GM10248 (cell line): ENCODE measurements at regions not wholly inside any gene's neighbourhood (a gene's known extent, or its start where the extent isn't known, plus 50 kb on each side); places are given as distances from the start of the nearest gene placed in this dataset.

Experiments
- CTCF ChIA-PET: fragments of 300-600 bp; sonication (Branson Sonifier 250); formaldehyde crosslinking; extraction: SDS; loops from one replicate; lab custom pipeline; 2021; ENCODE audit warnings: antibody characterized with exemption; lab: Yijun Ruan, JAX
- POLR2A ChIA-PET: fragments of 350-650 bp; sonication (Branson Sonifier 250); formaldehyde crosslinking; extraction: SDS; loops from one replicate; lab custom pipeline; 2020; ENCODE audit warnings: antibody characterized with exemption; lab: Yijun Ruan, JAX
- DNase-seq: peaks from one replicate; pipeline ENCODE4 v3.0.0; 2012; ENCODE audit errors: extremely low spot score
- CTCF ChIP-seq: IDR thresholded peaks from 2 replicates; pipeline ENCODE4 v1.5.1; 2012; ENCODE audit warnings: mild to moderate bottlenecking, low read depth; ENCODE audit errors: extremely low read depth, missing control alignments, control extremely low read depth

- ChIA-PET POLR2A (no interaction called here), CTCF (no interaction called here)
- no peak for DNase-seq
- no peak for TF ChIP-seq CTCF
Measured at GRCh38 chr7:48760528-48761265, 163.7 kb upstream of the CDC14C start.

- DNase-seq, result no peak
- POLR2A ChIA-PET, result no interaction called here
- CTCF ChIA-PET, result no interaction called here
- no peak for TF ChIP-seq CTCF
Measured at GRCh38 chr7:48780862-48781261, 143.5 kb upstream of the CDC14C start.

- TF ChIP-seq CTCF, result no peak
- POLR2A ChIA-PET, result no interaction called here
- DNase-seq, result no peak
- CTCF ChIA-PET, result no interaction called here
Measured at GRCh38 chr7:48781752-48782151, 142.6 kb upstream of the CDC14C start.

- DNase-seq, result no peak
- no peak for TF ChIP-seq CTCF
- POLR2A ChIA-PET, result no interaction called here
- CTCF ChIA-PET, result no interaction called here
Measured at GRCh38 chr7:48782511-48782910, 141.8 kb upstream of the CDC14C start.

GRCh38 chr7:48786951-48787350 is 137.4 kb upstream of the CDC14C start:
- CTCF ChIA-PET, result no interaction called here
- no peak for TF ChIP-seq CTCF
- DNase-seq, result no peak
- POLR2A ChIA-PET, result no interaction called here

- DNase-seq, result no peak
- no peak for TF ChIP-seq CTCF
- POLR2A ChIA-PET, result no interaction called here
- CTCF ChIA-PET, result interaction anchor here (1.5 kb wide), 1 partner anchor 9 kb away, joined by 3 read pairs; no protein-coding TSS in a partner anchor
Measured at GRCh38 chr7:48803250-48803649, 121.1 kb upstream of the CDC14C start.

- ChIA-PET POLR2A (no interaction called here), CTCF (interaction anchor here (0.9 kb wide), 1 partner anchor 10 kb away, joined by 4 read pairs; no protein-coding TSS in a partner anchor)
- TF ChIP-seq CTCF, result no peak
- DNase-seq, result no peak
Measured at GRCh38 chr7:48806731-48807130, 117.6 kb upstream of the CDC14C start.
